Glomerular endothelial cell (primary cell): ENCODE measurements at regions not wholly inside any gene's neighbourhood (a gene's known extent, or its start where the extent isn't known, plus 50 kb on each side); places are given as distances from the start of the nearest gene placed in this dataset.

Source experiments
- DNase-seq: peaks from one replicate; pipeline ENCODE4 v3.0.0-alpha.2; 2011; ENCODE audit warnings: low read depth, low spot score; ENCODE audit errors: extremely low read depth

DNA sequence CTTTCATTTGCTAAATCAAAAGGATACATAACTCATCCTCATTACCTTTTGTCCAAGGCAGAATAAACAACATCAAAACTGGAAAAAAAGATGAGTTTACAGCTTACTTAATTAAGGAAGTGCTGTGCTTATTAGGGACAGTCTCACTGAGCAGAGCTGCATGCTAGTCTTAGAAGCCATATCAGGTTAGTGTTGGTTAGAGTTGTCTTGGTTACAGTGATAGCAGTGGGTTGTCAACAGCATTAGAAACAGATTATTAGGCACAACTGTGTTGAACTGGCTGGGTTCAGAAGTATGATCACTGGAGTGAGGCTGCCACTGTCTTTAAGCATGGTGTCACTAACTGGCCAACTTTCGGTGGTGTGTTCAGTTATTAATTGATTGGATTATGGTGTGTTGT lies 503.9 kb upstream of the IGFBP3 start:
- no peak for DNase-seq

DNA sequence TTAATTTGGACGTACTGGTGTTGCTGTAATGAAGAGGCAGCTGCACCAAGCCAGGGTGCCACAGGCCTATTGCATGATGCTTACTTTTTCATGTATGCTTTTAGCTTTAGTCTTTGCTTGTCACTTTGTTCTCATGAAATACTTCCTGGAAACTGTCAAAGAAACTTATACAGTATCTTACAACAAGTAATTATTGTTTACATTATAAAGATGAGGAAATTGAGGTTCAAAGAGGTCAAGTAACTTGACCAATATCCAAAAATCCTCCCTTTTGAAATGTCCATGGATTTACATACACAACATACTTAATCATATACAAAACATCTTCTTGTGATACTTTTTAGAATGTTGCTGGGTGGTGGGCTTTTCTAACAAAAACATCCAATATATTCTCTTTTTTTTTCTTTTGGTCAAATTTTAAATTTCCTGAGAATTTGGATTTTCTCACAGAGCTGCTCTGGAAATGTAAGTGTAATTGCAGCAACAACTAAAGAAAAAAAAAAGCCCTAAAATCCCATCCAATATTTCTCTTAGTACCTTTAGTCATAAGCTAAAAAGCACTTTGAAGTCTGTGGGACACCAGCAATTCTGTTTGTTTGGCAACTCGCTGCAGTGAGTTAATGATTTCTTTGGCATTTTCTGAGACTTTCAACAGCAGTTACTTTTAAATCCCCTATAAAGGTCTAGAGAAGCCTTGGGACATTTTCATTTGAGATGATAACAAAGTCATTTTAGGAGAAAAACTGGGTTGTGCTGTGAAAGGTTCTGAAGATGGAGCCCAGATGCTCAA lies 500.6 kb upstream of the IGFBP3 start:
- DNase-seq = no peak

DNA sequence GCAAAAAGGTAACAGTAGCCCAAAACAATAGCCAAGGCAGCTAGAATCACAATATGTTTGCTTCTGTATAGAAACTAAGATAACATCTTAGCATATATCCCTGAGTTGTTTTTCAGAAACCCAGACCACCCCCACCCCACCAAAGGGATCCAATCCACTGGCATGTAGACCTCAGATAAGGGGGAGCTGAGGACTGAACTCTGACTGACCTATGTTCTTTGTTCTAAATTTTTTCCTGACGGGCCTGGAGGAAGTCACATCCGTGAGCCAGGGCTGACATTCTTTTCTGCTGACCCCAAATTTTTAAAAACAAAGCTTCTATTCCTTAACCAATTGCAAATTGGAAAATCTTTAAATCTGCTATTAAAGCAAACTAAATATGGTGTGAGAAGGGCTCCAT lies 493.9 kb upstream of the IGFBP3 start:
- peak; percentile 41 for DNase-seq

DNA sequence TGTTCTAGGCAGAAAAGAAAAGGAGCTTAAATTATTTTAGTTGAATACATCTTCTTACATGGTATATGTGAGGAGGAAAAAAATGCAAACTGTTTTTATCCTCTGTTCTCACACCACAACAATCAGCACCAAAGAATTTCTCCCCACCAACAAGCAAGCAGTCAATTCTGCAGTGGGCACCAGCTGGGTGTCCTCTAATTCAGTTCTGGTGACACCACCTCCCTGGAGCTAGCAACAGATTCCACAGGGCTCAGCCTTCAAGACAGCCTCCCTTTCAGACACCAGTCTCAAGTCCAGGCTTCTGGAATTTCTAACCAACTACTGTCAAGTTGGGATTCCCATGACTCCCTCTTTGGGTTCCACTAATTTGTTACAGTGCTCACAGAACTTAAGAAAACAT lies 490.2 kb upstream of the IGFBP3 start:
- DNase-seq = no peak

DNA sequence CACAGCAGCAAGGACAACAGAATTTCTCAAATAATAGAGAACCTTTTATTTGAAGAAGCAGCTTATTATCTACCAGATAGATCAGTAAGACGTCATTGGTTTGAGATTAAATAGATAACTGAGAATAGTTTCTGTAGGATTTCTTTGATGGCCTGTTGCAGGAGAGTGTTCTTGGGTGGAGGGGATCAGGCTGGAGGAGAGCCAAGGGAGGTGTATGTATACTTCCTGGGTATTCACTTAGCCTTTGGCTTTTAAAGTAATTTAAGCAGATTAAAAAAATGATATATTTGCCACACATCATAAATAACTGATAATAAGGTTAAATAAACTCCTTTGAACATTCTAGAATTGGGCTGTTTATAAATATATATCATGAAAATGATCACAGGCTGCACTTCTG lies 486.1 kb upstream of the IGFBP3 start:
- DNase-seq = no peak

DNA sequence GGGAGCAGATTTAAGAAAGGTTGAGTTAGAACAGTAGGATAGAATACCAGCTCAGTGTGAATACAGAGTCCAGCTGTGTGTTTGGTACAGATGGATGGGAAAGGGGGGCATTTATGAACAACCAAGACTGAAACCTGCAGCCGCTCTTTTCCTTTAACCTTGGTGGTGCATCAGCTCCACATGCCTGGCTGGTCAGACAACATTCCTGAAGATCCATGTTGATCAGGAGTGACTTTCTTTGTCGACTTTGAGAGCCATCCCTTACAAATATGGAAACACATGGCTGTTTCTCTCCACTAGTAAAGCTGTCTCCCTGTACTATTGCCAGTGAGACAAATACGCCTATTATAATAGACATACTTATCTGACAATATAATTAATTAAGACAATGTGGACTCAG lies 476.5 kb upstream of the IGFBP3 start:
- no peak for DNase-seq

DNA sequence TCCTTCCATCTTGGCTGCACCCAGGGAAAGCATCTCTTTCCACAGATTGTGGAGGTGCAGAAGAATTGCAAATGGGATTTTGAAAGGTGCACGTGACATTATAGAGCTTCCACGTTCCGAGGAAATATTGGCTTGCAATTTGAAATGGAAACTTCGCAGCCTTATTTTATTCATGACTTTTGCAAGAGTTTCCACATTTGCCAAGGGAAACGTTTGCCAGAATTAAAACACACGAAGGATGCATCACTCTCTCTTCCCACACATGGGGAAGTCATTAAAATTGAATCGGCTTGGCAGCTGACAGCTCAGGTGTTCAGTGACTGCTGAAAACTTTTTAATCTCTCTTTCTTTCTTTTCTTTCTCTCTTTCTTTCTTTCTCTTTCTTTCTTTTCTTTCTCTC lies 475.4 kb upstream of the IGFBP3 start:
- DNase-seq = no peak

DNA sequence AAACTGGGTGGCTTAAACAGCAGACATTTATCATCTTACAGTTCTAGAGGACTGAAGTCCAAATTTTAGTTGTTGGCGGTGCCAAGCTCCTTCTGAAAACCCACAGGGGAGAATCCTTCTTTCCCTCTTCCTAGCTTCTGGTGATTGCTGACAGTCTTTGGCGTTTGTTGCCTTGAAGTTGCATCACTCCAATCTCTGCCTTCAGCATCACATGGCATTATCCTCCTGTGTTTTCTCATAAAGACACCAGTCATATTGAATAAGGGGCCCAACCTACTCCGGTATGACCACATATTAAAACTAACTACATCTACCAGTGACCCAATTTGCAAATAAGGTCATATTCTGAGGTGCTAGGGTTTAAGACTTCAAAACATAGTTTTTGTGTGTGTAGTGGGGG lies 472.1 kb upstream of the IGFBP3 start:
- no peak for DNase-seq

DNA sequence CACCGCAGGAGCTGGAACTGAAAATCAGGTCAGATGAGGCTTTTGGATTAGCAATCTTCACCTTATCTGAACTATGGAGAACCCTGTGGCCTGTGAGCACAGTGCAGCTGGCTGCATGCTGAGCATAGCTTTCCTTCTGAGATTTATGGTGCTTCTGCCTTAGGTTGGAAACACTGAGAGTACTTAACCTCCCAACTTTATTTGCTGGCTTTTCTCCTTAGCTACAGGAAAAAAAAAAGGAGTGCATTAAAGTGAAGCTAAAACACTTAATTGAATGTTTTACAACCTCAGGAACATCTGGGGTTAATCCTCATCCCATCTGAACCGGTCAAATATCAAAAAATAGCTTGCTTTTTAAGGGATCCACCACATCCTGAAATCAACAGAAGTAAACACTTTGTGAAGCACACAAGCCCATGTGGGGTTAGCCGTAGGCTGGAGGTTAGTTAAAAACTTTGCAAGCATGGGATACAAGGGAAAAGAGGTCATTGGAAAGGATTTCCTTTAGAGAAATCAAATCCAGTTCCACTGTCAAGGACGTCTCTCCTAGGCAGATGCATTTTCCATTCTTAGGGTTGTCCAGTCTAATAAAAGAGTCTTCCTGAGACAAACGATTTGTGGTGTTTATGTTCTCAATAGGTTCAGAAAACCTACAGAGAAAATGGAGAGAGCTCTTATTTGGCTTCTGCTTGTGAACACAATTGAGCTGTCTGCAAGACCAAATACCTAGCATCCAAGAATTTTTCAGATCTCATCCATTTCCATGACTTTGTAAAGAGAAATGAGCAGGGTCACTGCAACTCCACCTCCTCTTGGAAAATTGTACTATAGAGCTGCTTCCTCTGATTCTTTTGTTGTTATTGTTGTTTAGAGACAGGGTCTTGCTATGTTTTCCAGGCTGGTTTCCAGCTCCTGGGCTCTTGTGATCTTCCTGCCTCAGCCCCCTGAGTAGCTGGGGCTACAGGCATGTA lies 470.4 kb upstream of the IGFBP3 start:
- DNase-seq = no peak

DNA sequence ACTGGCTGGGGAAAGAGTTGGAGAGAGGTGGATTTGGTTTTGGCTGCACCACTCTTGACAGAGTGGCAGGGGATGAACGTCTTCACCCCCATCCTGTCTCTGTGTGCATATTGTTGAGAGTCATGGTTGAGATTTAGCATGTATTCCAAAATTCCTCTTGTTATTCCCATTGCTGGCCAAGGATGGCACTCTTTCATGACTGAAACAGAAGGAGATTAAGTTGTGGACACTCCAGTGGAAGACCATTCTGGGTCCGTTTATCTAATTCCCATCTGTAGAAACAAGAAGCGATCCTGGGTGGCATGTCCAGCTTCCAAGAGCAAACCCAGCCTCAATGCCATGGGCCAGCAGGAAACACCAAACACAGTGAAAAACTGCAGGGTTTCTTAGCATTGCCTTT lies 469.0 kb upstream of the IGFBP3 start:
- DNase-seq = no peak

DNA sequence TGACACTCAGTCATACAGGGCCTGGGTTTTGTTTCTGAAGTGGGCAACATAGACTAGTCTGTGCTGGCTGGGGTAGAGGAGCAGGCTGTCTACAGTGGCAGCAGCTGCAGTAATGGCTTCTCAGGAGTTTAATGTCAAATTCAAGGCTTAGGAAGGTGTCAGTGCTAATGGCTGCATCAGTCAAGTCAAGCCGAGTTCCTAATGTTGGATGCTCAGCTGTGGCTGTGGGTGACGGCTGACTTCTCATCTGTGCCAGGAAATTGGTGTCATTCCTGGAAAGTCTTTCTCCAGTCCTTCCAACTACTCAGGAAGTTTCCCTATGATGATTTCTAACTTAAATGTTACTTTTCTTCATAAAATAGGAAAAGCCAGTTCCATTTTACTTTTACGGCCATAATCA lies 468.1 kb upstream of the IGFBP3 start:
- no peak for DNase-seq

DNA sequence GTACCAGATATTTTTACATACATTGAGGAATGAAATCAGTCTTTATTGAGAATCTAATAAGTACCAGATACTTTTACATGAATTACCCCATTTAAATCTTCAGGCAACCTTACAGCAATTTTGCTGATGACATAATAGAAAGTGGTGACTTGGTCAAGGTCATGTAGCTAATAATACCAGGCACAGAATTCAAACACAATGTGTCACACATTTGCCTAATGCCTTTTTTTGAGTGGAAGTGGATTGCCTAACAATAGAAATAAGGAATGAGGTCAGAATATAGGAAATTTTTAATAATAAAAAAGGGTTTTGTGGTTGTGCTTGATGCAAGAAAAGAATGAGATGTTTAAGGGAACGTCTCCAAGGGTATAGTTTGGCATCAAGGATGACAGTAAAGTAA lies 466.6 kb upstream of the IGFBP3 start:
- no peak for DNase-seq

DNA sequence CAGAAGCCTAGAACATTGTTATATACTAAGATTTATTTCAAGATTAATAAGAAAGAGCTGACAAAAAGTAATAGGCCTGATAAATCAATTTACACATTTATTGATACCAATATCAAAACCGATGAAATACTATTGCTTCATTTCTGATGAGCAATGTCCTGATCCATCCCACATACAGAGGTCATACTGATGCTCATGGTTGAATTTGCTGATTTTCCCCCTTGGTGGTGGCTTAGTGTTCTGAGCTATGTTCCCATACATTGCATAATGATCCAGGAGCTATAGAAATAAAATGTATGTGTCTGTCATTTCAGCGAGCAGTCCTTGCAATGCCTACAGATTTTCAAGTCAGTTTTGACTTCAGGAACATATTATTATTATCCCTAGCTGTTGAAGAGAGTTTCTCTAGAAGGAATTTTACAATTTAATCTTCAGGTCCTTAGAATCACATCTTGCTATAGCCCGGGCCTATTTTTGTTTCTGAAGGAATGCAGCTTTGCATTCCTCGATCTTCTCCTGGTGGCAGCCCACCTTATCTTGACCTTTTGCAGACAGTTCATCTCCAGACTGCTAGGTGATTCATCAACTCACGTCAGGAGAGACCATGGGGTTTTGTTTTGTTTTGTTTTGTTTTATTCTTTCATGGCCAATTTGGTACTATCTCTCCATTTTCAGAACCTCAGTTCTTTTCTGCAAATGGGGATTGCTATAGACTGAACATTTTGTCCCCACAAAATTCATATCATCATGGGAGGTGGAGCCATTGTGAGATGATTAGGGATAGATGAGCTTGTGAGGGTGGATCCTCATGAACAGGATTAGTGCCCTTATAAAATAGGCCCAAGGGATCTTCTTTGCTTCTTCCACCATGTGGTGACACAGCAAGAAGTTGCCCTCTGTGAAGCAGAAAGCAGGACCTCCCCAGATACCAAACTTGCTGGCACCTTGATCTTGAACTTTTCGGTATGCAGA lies 465.6 kb upstream of the IGFBP3 start:
- no peak for DNase-seq

DNA sequence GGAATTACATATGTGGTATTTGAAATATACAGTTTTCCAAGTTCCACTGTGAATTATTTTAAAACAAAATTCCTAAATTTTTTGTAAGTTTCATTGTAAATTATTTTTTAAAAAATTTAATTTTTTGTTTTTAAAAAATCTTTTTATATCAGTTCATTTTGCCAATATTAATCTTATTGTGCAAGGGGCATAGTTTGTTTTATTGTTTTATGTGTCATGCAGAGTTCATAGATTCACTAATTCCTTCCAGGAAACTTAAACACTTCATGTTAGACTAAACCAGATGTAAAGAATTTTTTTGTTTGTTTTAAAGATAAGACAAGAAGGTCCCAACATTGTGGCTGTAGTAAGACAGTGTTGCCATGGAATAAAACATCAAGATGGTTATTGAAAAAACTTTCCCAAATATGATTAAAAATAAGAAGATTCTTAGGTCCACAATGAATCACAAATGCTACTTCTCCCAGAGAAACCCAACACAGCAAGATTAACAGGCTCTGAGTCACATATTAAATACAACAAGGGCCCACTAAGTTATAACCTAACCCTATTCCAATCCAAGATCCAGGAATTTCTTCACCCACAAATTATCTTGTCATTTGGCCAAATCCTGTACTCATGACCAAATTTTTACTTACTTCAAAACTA lies 464.7 kb upstream of the IGFBP3 start:
- DNase-seq = no peak

DNA sequence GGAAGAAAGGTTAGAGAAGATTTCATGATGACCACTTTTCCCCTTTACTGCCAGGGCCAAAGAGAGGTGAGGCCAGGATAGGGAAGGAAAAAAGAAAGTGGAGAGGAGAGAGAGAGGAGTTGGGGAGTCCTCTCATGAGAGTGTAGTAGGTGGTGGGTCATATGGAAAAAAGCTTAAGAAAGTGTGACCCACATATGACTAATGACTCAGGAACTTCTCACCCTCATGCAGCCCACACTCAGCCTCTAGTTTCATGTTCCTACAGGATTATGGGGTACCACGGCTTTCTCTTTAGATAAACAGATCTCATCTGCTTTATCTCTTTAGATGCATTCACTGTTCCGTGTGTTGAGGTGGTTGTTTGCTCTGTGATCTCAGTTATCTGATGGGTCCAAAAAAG lies 462.5 kb upstream of the IGFBP3 start:
- DNase-seq = no peak

DNA sequence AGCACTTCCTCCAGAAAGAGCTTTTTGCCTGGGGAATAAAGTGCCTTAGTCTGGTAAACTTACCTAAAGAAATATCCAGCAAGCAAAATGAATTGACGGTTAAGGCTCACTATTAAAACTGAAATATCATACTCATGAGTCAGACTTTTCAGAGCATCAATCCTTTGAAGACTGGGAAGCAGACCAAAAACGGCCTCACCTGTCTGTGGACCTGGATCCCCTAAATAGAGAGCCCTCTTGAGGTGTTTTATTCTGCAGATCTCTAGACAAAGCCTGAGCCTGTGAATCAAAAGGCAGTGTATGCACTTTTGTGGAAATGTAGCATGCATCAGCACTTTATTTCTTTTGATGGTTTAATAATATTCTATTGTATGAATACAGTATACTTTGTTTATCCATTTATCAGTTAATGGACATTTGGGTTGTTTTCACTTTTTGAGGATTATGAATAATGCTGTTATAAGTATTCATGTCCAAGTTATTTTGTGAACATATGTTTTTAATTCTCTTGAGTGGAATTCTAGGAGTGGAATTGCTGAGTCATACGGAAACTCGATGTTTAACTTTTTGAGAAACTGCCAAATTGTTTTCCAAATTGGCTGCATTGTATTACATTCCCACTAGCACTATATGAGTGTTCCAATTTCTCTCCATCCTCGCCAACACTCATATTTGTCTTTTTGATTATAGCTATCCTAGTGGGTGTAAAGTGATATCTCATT lies 449.0 kb upstream of the IGFBP3 start:
- DNase-seq = peak; percentile 64

DNA sequence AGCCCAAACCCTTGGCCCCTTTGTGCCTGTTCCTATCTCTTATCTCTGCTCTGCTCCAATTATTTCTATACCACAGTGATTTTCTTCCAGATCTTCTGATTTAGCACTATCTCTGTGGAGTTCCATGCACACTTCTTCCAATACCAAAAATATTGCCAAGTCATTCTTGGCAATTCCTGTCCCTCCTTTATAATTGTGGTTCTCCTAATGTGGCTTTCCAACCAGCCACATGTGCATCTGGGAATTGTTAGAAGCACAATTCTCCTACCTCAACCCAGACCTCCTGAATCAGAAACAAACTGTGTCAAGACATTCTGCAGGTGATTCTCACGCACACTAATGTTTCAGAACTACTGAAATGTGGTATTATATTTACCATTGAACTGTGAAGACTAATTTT lies 447.8 kb upstream of the IGFBP3 start:
- DNase-seq = no peak

DNA sequence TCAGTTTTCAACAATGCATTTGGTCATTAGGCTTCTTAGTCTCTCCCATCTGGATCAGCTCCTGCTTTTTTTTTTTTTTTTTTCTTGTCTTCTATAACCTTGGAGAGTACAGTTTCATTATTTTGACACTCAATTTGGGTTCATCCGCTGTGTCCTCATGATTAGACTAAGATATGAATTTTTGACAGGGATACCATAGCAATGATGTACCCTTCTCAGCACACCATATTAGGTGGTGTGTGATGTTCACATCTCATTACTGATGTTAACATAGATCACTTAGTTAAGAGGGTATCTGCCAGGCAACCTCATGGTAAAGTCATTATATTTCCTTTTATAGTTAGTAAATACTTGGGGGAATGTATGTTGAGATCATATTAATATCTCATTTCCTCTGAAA lies 445.5 kb upstream of the IGFBP3 start:
- no peak for DNase-seq

DNA sequence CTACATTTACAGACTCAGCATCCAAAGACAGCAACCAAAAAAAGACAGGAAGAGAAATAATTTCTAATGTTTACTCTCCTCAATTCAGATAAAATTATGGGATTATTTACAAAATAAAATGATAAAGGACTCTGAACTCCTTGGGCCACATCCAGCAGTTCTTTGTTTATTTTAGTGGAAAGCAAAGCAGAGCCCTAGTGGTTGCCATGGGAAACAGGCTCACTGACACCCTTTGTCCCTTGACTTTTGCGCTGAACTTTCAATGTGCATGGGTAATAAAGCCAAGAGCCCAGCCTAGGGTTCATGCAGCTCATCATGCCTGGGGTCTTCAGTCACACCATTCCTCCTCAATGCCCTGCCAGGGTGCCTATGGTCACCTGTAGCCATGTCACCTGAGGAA lies 442.6 kb upstream of the IGFBP3 start:
- DNase-seq = no peak

DNA sequence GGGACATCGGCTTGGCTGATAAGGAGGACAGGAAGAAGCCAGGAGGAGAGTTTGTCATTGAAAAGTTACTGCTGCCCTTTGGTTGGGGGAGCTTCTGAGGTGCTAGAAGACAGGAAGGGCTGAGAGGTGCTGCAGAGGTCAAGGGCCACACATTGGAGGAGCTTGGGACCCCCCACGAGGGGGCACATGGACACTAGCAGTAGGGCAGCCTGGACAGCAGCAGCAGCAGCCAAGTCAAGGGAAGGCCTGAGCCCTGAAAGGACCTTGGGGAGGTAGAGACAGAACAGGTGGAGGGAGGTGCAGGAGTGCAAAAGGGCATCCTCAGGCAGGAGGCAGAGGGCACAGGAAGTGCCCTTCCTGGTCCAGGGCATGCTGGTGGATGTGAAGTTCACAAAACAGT lies 439.7 kb upstream of the IGFBP3 start:
- no peak for DNase-seq
